ENCODE measurements at regions not wholly inside any gene's neighbourhood (a gene's known extent, or its start where the extent isn't known, plus 50 kb on each side); places are given as distances from the start of the nearest gene placed in this dataset.

- H3K27me3 Mint-ChIP-seq, result peaks cover 19 to 37% of the 10 kb centered on the region in 2 donors
- no peak overlapping the region for H3K4me3 Mint-ChIP-seq
- H3K27ac Mint-ChIP-seq, result no peak overlapping the region
- no peaks in the 10 kb centered on the region for H3K4me1 Mint-ChIP-seq (ENCODE audit: low read depth in 2 of 2)
- no peaks in the 10 kb centered on the region for H3K36me3 Mint-ChIP-seq (ENCODE audit: insufficient read depth)
- H3K9me3 Mint-ChIP-seq, result peaks cover 9 to 24% of the 10 kb centered on the region in 2 donors
- DNase-seq (no peak), ATAC-seq (replicated peaks) (no peak)
Observed at GRCh38 chr11:103010891-103011290, 55.4 kb upstream of the MMP13 start.

- peaks cover 9 to 24% of the 10 kb centered on the region in 2 donors for H3K9me3 Mint-ChIP-seq
- no peak overlapping the region for H3K4me3 Mint-ChIP-seq
- DNase-seq, result no peak
- ATAC-seq (replicated peaks), result no peak
- peaks cover 21 to 51% of the 10 kb centered on the region in 2 donors for H3K27me3 Mint-ChIP-seq
- peaks cover 0 to 2% of the 10 kb centered on the region in 2 donors for H3K4me1 Mint-ChIP-seq (ENCODE audit: low read depth in 2 of 2)
- no peak overlapping the region for H3K27ac Mint-ChIP-seq
- no peaks in the 10 kb centered on the region for H3K36me3 Mint-ChIP-seq (ENCODE audit: insufficient read depth)
Observed at GRCh38 chr11:103007521-103007920, 52.0 kb upstream of the MMP13 start.
